Neuronal stem cell (in vitro differentiated cells): ENCODE measurements at regions not wholly inside any gene's neighbourhood (a gene's known extent, or its start where the extent isn't known, plus 50 kb on each side); places are given as distances from the start of the nearest gene placed in this dataset.
"Not testable (repeated sequence)": the region's sequence is repeated elsewhere in the genome, so short reads cannot be mapped to it uniquely, and the experiment has no call there.

Experiments used
- DNase-seq: peaks from one replicate; pipeline ENCODE4 v3.0.0-alpha.2; 2013; ENCODE audit warnings: low spot score
- H2AFZ ChIP-seq: one replicate; pipeline ENCODE4 v1.6.1; 2013; ENCODE audit warnings: mild to moderate bottlenecking, low read length, inconsistent platforms
- H2AK5ac ChIP-seq: 2 replicates; pipeline ENCODE4 v1.6.1; 2013; ENCODE audit warnings: low read depth, mild to moderate bottlenecking, inconsistent platforms, low read length, moderate library complexity, mixed read lengths
- H2BK120ac ChIP-seq: 2 replicates; pipeline ENCODE4 v1.6.1; 2013; ENCODE audit warnings: low read depth, mild to moderate bottlenecking, inconsistent platforms, low read length, moderate library complexity, mixed read lengths
- H2BK12ac ChIP-seq: one replicate; pipeline ENCODE4 v1.6.1; 2013; ENCODE audit warnings: low read length, inconsistent platforms
- H2BK15ac ChIP-seq: 2 replicates; pipeline ENCODE4 v1.6.1; 2013; ENCODE audit warnings: mild to moderate bottlenecking, low read length, inconsistent platforms, mixed read lengths
- H2BK5ac ChIP-seq: one replicate; pipeline ENCODE4 v1.6.1; 2013; ENCODE audit warnings: inconsistent platforms, mild to moderate bottlenecking, low read length, moderate library complexity
- H3K14ac ChIP-seq: one replicate; pipeline ENCODE4 v1.6.1; 2013; ENCODE audit warnings: low read length, inconsistent platforms
- H3K18ac ChIP-seq: 2 replicates; pipeline ENCODE4 v1.6.1; 2013; ENCODE audit warnings: low read length, inconsistent platforms
- H3K23ac ChIP-seq: 2 replicates; pipeline ENCODE4 v1.6.1; 2013; ENCODE audit warnings: low read depth, mild to moderate bottlenecking, mixed read lengths, low read length, inconsistent platforms; ENCODE audit not compliant: poor library complexity
- H3K27ac ChIP-seq: replicated peaks from 3 replicates; pipeline ENCODE4 v1.5.1; 2013; ENCODE audit warnings: low read length, inconsistent platforms
- H3K27me3 ChIP-seq, 3 experiments: 2 replicates each; pipeline ENCODE4 v1.6.1; 2013; ENCODE audit warnings: low read length in 3 of 3, mild to moderate bottlenecking in 2 of 3, inconsistent platforms in 1 of 3, low read depth in 1 of 3, mixed read lengths in 1 of 3, moderate library complexity in 1 of 3; ENCODE audit not compliant: control insufficient read depth in 3 of 3, insufficient read depth in 3 of 3
- H3K36me3 ChIP-seq, 2 donors: replicated peaks in 1 of 2; 2 replicates each; pipeline ENCODE4 v1.6.1; 2013; ENCODE audit warnings: low read length in 2 of 2; ENCODE audit not compliant: control insufficient read depth in 2 of 2, insufficient read depth in 2 of 2
- H3K4ac ChIP-seq: 2 replicates; pipeline ENCODE4 v1.6.1; 2013; ENCODE audit warnings: inconsistent platforms, mild to moderate bottlenecking, low read length, moderate library complexity
- H3K4me1 ChIP-seq, 2 donors: 1 replicate in 1 of 2; 2 replicates in 1 of 2; pipeline ENCODE4 v1.6.1; 2013; ENCODE audit warnings: low read length in 2 of 2, low read depth in 1 of 2; ENCODE audit not compliant: control insufficient read depth in 2 of 2, insufficient read depth in 1 of 2
- H3K4me2 ChIP-seq: one replicate; pipeline ENCODE4 v1.6.1; 2013; ENCODE audit warnings: mild to moderate bottlenecking, low read length, inconsistent platforms; ENCODE audit not compliant: insufficient read depth, poor library complexity, severe bottlenecking
- H3K4me3 ChIP-seq, 2 donors: 2 replicates each; pipeline ENCODE4 v1.5.1; 2013; ENCODE audit warnings: low read length in 2 of 2, mild to moderate bottlenecking in 2 of 2, inconsistent platforms in 1 of 2, moderate library complexity in 1 of 2
- H3K79me1 ChIP-seq: one replicate; pipeline ENCODE4 v1.6.1; 2013; ENCODE audit warnings: low read depth, mild to moderate bottlenecking, inconsistent platforms, low read length, moderate library complexity
- H3K9ac ChIP-seq: one replicate; pipeline ENCODE4 v1.6.1; 2013; ENCODE audit warnings: mild to moderate bottlenecking, low read depth, low read length, inconsistent platforms; ENCODE audit not compliant: poor library complexity
- H3K9me3 ChIP-seq, 2 donors: replicated peaks in 1 of 2; 2 replicates each; pipeline versions ENCODE3 to v1.6.1; 2013; ENCODE audit warnings: low read length in 2 of 2, mild to moderate bottlenecking in 2 of 2, inconsistent platforms in 1 of 2, low read depth in 1 of 2, mixed read lengths in 1 of 2, moderate library complexity in 1 of 2; ENCODE audit not compliant: control insufficient read depth in 2 of 2, insufficient read depth in 1 of 2
- H4K8ac ChIP-seq: one replicate; pipeline ENCODE4 v1.6.1; 2013; ENCODE audit warnings: low read depth, mild to moderate bottlenecking, inconsistent platforms, low read length, moderate library complexity
- H4K91ac ChIP-seq: one replicate; pipeline ENCODE4 v1.6.1; 2013; ENCODE audit warnings: low read length, low read depth, mild to moderate bottlenecking, inconsistent platforms; ENCODE audit not compliant: poor library complexity
- WGBS, 2 donors: extraction: QIAGEN DNeasy Blood & Tissue Kit; methylation state at CpG; one replicate each; pipeline ENCODE4 v1.1.7; 2013; ENCODE audit warnings: missing lambda C conversion rate in 2 of 2, mixed read lengths in 1 of 2; ENCODE audit not compliant: insufficient read length in 2 of 2, insufficient replicate concordance in 1 of 2; ENCODE audit errors: extremely low coverage in 2 of 2; 5-methylcytosine and 5-hydroxymethylcytosine counted together

DNA sequence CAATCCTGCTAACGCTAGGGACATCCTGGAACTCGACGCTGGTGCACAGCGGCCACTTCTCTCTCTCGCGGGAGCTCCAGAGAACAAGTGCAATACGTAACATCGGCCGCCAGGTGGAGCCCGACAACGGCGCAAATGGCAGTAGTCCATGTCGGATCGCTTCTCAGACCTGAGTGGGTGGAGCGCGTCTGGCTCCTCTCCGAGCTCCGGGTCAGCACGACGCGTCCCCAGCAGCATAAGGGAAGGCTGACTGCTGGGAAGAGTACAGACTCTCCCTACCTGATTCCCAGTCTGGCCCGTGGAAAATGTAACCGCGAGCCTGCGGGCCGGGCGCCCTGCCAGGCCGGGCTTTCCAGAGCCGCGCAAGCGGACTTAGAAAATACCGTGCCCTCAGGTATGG is 1725.8 kb downstream of the SPATA31A7 start:
- not testable (repeated sequence) for H3K4ac ChIP-seq, H2BK120ac ChIP-seq, H2BK15ac ChIP-seq, H3K36me3 ChIP-seq, H4K91ac ChIP-seq, DNase-seq, H3K9me3 ChIP-seq, H3K4me3 ChIP-seq, H3K79me1 ChIP-seq, H3K27ac ChIP-seq, H3K4me1 ChIP-seq, H3K23ac ChIP-seq, H3K18ac ChIP-seq, H2AFZ ChIP-seq, H3K4me2 ChIP-seq, H3K14ac ChIP-seq, H2AK5ac ChIP-seq, H3K27me3 ChIP-seq, H2BK12ac ChIP-seq, H2BK5ac ChIP-seq, H4K8ac ChIP-seq, H3K9ac ChIP-seq
- no CpG with 5 or more reads among the region's 32 CpGs for WGBS, 2 donors

DNA sequence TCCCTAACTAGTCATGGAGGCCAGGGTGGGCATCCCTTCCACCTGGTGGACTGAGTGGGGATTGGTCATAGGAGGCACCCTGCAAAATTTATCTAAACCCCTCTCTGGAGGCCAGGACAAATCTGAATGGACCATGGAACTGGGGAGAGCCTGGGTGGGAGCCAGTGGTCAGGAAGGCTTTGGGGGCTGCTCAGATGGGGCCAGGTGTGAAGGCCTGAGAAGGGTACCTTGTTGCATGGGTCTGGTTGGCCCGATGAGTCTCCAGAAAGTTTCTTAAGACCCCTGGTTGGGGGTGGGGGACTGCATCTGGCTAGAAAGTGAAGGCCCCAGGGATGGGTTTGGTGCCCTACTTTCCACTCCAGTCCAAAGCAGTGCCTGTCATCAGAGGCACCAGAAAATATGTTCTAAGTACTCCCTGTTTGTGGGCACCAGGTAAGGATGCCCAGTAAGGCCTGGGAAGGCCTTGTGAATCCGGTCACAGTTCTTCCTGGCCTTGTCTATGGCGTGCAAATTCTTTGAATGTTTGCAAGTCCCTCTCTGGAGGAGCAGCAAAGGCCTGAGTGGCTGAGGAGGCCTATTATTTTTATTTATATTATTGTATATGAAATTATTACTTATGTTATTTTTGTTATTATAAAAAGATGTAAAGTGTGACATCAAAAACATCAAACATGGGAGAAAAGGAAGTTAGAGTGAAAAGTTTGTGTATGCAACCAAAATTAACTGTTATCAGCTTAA is 1729.0 kb downstream of the SPATA31A7 start:
- H3K9ac ChIP-seq, H3K14ac ChIP-seq, H2BK12ac ChIP-seq, H3K9me3 ChIP-seq, H4K8ac ChIP-seq, H3K27ac ChIP-seq, H3K4me3 ChIP-seq, H3K4me2 ChIP-seq, H3K18ac ChIP-seq, H3K4me1 ChIP-seq, H2BK120ac ChIP-seq, H2AFZ ChIP-seq, H2BK5ac ChIP-seq, H2BK15ac ChIP-seq, H3K36me3 ChIP-seq, H3K79me1 ChIP-seq, DNase-seq, H3K23ac ChIP-seq, H4K91ac ChIP-seq, H3K4ac ChIP-seq, H2AK5ac ChIP-seq, H3K27me3 ChIP-seq: not testable (repeated sequence)
- no CpG with 5 or more reads among the region's 3 CpGs for WGBS, 2 donors

DNA sequence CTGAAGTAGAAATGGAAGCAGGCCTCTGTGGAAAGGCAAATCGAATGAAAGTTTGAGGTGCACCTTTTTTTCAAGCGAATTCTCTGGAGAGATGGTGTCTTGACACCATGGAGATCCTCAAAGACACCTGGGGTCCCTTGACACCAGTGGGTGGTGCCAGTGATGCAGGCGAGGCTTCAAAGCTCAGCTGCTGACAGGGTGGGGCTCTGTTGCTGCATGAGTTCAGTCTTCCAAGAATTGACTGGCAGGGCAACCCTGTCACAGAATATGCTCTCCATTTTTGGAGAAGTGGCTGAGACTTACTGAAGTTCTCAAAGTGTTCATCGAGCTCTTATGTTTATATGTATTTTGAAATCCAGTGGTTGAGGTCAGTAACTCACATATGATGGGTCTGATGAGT is 1741.6 kb downstream of the SPATA31A7 start:
- not testable (repeated sequence) for H3K27me3 ChIP-seq, H3K4ac ChIP-seq, H3K14ac ChIP-seq, H3K18ac ChIP-seq, H3K23ac ChIP-seq, H3K4me3 ChIP-seq, H2BK5ac ChIP-seq, H3K9ac ChIP-seq, H2BK15ac ChIP-seq, DNase-seq, H4K91ac ChIP-seq, H2AK5ac ChIP-seq, H3K36me3 ChIP-seq, H4K8ac ChIP-seq, H3K4me1 ChIP-seq, H3K27ac ChIP-seq, H2AFZ ChIP-seq, H3K9me3 ChIP-seq, H3K79me1 ChIP-seq, H2BK120ac ChIP-seq, H3K4me2 ChIP-seq, H2BK12ac ChIP-seq
- no CpG with 5 or more reads among the region's 4 CpGs for whole genome bisulfite sequencing, 2 donors

DNA sequence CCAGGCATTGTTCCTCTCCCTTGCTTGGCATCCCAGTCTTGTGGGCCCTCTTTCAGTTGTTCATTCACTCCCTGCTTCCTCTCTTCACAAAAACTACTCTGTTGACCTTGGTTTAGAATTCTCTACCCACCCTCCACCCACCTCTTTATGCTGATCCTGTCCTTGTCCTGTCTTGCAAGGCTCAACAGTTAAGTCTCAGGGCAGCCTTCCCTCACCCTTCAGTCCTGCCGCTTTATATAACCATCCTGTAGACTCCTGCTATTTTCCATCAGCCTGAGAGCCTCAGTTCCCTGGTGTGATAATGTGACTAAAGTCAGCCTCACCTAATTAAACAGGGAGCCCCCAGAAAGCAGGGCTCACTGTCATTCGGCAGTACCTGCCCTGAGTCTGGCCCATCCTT is 1763.0 kb downstream of the SPATA31A7 start:
- not testable (repeated sequence) for H3K4me1 ChIP-seq, H2BK12ac ChIP-seq, H3K18ac ChIP-seq, H3K4me3 ChIP-seq, H3K9ac ChIP-seq, H4K8ac ChIP-seq, H3K9me3 ChIP-seq, H3K4me2 ChIP-seq, H4K91ac ChIP-seq, H2AFZ ChIP-seq, H3K27ac ChIP-seq, H2BK15ac ChIP-seq, H2AK5ac ChIP-seq, DNase-seq, H2BK5ac ChIP-seq, H3K23ac ChIP-seq, H3K4ac ChIP-seq, H3K36me3 ChIP-seq, H3K79me1 ChIP-seq, H3K27me3 ChIP-seq, H2BK120ac ChIP-seq, H3K14ac ChIP-seq
- whole genome bisulfite sequencing, 2 donors = no CpG with 5 or more reads among the region's 2 CpGs
